ENCODE measurements at regions not wholly inside any gene's neighbourhood (a gene's known extent, or its start where the extent isn't known, plus 50 kb on each side); places are given as distances from the start of the nearest gene placed in this dataset.

DNA sequence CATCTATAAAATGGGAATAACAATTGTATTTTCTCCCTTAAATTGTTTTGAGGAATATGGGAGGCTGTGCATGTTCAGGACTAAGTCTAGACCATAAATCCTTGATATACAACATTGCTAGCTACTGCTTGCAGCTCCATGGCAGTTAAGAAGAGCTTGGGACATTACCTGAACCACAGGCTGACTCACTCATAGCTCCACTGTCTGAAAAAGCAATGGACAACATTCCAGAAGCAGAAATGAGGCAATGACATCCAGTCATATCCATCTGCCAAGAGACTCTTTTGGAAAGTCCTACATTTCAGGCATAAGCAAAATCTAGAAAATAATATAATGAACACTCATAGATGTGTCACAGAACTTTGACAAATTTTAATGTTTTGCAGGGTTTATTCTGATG, 167.3 kb upstream of the LEF1 start:
- Histone ChIP-seq H3K4me3 (ENCODE audit: low read length) (no peak overlapping the region), H2AFZ (ENCODE audit: low read depth, low read length) (no peak overlapping the region), H3K27me3 (ENCODE audit: insufficient read depth, low read length) (no peaks in the 10 kb centered on the region), H3K36me3 (ENCODE audit: insufficient read depth, low read length) (no peaks in the 10 kb centered on the region), H3K4me1 (ENCODE audit: insufficient read depth, low read length) (peaks cover 10% of the 10 kb centered on the region), H3K9me3 (ENCODE audit: low read length) (no peaks in the 10 kb centered on the region)

DNA sequence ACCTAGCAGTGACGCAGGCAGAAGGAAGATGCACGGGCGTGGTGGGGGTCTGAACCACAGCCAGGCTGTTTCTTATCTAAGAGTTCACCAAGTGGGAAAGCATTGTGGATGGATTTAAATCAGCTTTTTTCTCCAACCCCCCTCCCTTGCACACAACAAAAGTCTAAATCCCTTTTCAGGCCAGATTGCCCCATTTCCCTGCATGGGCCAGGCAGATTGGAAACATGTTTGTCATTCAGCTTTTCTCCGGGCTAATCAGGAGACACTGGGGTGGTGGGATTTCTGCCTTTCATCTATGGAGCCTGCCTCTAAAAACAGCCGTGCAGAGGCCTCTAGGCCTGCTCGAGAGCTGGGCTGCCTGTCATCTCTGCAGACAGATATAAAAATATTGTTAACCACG, 166.3 kb upstream of the LEF1 start:
- Histone ChIP-seq H3K9me3 (ENCODE audit: low read length) (no peaks in the 10 kb centered on the region), H3K27me3 (ENCODE audit: insufficient read depth, low read length) (no peaks in the 10 kb centered on the region), H3K4me1 (ENCODE audit: insufficient read depth, low read length) (peaks cover 10% of the 10 kb centered on the region), H3K36me3 (ENCODE audit: insufficient read depth, low read length) (no peaks in the 10 kb centered on the region), H2AFZ (ENCODE audit: low read depth, low read length) (no peak overlapping the region), H3K4me3 (ENCODE audit: low read length) (no peak overlapping the region)

DNA sequence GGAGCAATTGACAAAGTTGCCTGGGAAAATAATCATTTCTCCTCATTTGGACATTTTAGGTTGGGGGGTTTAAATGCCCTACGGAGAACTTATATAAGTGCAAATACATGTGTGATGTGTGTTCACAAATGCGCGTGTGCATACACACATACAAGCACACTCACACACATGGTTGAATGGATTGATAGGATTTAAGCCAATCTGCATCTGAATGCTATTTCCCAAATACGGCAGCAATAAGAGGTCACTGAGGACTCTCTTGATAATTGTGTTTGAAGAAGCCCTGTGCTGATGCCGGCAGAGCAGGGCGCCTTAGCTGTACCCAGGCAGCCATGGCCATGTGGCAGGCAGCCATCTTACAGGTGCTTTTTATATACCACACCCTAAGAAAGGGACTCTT, 165.3 kb upstream of the LEF1 start:
- H3K9me3 ChIP-seq (ENCODE audit: low read length) = no peaks in the 10 kb centered on the region
- H2AFZ ChIP-seq (ENCODE audit: low read depth, low read length) = no peak overlapping the region
- no peak overlapping the region for H3K4me3 ChIP-seq (ENCODE audit: low read length)
- no peaks in the 10 kb centered on the region for H3K27me3 ChIP-seq (ENCODE audit: insufficient read depth, low read length)
- peaks cover 10% of the 10 kb centered on the region for H3K4me1 ChIP-seq (ENCODE audit: insufficient read depth, low read length)
- H3K36me3 ChIP-seq (ENCODE audit: insufficient read depth, low read length) = no peaks in the 10 kb centered on the region

DNA sequence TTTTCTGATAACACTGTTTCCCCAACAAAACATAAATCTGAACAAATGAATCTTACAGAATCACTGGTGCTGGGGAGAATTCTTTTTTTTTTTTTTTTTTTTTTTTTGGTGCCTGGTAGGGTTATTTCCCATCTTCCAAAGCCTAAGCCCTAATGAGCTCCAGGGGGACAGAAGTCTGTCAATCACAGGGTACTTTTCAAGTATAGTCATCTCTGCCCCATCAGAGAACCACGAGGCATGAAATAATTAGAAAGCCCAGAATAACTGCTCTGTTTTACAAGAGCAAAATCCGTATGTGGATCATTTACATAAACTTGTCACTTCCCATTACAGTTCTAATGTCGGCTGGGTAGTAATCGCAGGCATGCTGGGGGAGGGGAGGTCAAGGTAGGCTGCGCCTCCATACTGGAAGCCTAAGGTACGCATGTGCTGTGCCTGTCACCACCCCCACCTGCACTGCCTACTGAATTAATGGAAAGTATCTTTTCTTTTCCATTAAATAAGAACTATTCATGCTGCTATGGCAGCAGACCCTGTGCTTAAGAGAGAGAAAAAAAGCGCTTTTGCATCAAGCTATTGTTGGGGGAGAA, 164.7 kb upstream of the LEF1 start:
- Histone ChIP-seq H3K4me3 (ENCODE audit: low read length) (no peak overlapping the region), H3K36me3 (ENCODE audit: insufficient read depth, low read length) (no peaks in the 10 kb centered on the region), H3K9me3 (ENCODE audit: low read length) (no peaks in the 10 kb centered on the region), H2AFZ (ENCODE audit: low read depth, low read length) (no peak overlapping the region), H3K27me3 (ENCODE audit: insufficient read depth, low read length) (no peaks in the 10 kb centered on the region), H3K4me1 (ENCODE audit: insufficient read depth, low read length) (peaks cover 10% of the 10 kb centered on the region)

DNA sequence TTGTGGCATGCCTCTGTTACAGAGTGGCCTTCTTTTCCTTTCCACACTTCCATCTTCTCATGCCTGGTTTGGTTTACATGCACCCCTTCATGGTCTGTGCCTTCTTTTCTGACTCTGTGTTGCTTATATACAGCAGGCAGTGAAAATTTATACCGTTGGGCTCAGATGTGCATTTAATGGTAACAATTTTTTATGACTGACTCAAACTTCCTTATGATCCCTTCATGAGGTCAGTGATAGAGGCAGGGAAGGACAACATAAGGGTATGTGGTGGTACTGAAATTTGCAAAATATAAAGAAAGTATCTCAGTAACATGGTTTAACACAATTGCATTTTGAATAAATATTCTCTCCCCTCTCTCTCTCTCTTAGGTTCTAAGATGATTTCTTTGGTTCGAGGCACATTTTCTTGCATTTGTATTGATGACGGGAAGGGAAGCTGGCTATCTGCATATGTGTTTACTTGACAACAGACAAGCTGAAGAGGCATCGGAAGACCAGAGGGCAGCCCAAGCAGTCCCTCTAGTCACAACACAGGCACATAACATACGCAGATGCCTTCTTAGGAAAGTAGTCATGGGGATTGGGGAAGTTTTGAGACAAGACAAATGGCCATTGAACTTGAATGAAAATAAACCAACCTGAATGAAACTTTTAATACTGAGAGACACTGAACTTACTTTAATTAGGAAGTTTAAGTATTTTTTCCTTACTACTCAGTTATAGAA, 163.3 kb upstream of the LEF1 start:
- Histone ChIP-seq H3K9me3 (ENCODE audit: low read length) (no peaks in the 10 kb centered on the region), H3K27me3 (ENCODE audit: insufficient read depth, low read length) (peaks cover 4% of the 10 kb centered on the region), H3K4me1 (ENCODE audit: insufficient read depth, low read length) (peaks cover 10% of the 10 kb centered on the region), H3K36me3 (ENCODE audit: insufficient read depth, low read length) (no peaks in the 10 kb centered on the region), H3K4me3 (ENCODE audit: low read length) (no peak overlapping the region), H2AFZ (ENCODE audit: low read depth, low read length) (no peak overlapping the region)

DNA sequence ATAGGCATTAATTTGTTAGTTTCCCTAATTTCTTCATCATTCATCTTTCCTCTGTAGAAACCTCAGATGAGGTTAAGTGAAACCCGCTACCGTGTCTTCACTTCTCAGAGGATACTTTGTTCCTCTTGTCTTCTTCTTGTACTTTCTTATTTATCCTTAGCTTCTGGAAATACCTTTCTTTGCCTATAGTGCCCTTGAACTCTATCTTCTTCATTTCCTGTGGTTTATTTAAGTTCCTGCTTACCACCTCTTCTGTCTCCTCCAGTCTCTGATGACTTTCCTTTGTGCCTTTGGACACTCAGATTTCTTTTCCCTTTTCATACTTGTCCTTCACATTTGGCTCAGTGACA, 159.6 kb upstream of the LEF1 start:
- Histone ChIP-seq H3K9me3 (ENCODE audit: low read length) (no peaks in the 10 kb centered on the region), H3K27me3 (ENCODE audit: insufficient read depth, low read length) (peaks cover 4% of the 10 kb centered on the region), H3K4me3 (ENCODE audit: low read length) (no peak overlapping the region), H2AFZ (ENCODE audit: low read depth, low read length) (no peak overlapping the region), H3K4me1 (ENCODE audit: insufficient read depth, low read length) (peaks cover under 1% of the 10 kb centered on the region), H3K36me3 (ENCODE audit: insufficient read depth, low read length) (no peaks in the 10 kb centered on the region)

DNA sequence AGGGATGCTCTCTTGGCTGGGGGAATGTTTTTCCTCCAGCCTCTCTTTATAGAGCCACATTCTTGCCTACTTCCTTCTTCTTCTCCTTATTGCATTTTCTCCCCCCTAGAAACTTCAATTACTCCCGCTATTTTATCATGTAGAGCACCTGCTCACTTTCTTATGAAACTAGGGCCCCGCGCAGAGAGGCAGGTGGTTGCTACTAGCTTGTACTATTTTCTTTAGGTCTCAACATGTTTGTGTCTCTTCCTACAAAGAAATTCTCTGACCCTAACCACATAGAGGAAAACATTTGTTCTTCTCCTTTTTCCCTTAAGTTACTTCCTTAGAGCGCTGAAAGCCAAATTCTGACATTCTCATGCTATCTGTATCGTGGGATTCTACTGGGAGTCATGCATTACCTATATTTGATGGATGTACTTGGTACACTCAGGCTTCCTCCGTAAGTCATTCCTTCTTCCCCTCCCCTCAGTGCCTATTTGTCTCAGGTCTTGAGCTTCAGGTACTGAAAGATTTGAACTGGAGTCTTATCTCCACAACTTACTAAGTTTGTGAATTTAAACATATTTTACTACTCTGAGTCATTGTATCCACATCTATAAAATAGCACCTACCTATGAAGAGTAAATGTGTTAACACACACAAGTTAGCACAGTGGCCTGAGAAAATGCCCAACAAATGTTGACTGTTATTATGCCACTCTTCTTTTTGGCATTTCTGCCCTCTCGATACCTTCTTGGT, 159.1 kb upstream of the LEF1 start:
- no peaks in the 10 kb centered on the region for H3K9me3 ChIP-seq (ENCODE audit: low read length)
- H2AFZ ChIP-seq (ENCODE audit: low read depth, low read length) = no peak overlapping the region
- H3K36me3 ChIP-seq (ENCODE audit: insufficient read depth, low read length) = no peaks in the 10 kb centered on the region
- peaks cover 4% of the 10 kb centered on the region for H3K27me3 ChIP-seq (ENCODE audit: insufficient read depth, low read length)
- no peaks in the 10 kb centered on the region for H3K4me1 ChIP-seq (ENCODE audit: insufficient read depth, low read length)
- H3K4me3 ChIP-seq (ENCODE audit: low read length) = no peak overlapping the region

DNA sequence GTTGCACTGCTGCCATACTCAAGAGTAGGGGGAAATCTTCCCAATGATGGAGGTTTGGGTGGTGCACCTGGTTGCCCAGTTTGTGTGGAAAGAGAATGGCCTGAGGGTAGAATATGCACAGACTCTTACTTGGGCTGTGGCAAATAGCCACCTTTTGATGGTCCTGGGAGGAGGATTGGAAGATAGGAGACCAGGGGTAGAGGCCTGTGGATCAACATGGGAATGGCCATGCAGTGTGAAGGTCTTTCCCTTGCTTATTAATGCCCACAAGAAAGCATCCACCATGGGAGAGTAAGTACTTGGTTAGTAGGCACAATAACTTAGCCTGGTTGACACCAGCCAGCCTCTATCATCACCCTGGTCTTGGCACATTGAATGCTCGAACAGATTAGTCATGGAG, 156.8 kb upstream of the LEF1 start:
- Histone ChIP-seq H3K4me1 (ENCODE audit: insufficient read depth, low read length) (no peaks in the 10 kb centered on the region), H2AFZ (ENCODE audit: low read depth, low read length) (no peak overlapping the region), H3K36me3 (ENCODE audit: insufficient read depth, low read length) (no peaks in the 10 kb centered on the region), H3K9me3 (ENCODE audit: low read length) (no peaks in the 10 kb centered on the region), H3K4me3 (ENCODE audit: low read length) (no peak overlapping the region), H3K27me3 (ENCODE audit: insufficient read depth, low read length) (peaks cover 4% of the 10 kb centered on the region)

DNA sequence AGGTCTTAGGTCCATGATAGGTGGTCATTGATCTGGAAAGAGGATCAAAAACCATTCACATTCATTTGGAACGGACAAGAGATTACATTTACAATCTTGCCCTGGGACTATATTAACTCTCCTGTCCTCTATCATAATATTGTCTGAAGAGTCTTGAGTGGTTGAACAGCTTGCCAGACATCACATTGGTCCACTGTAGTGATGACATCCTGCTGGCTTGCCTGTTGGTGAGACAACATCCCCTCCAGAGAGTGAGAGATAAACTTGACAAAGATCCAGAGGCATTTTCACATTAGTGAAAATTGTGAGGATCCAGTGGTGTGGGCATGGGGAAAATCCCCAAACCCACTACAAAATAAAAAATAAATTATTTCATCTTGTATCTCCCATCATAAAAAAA, 155.7 kb upstream of the LEF1 start:
- Histone ChIP-seq H2AFZ (ENCODE audit: low read depth, low read length) (no peak overlapping the region), H3K36me3 (ENCODE audit: insufficient read depth, low read length) (no peaks in the 10 kb centered on the region), H3K27me3 (ENCODE audit: insufficient read depth, low read length) (peaks cover 4% of the 10 kb centered on the region), H3K9me3 (ENCODE audit: low read length) (no peaks in the 10 kb centered on the region), H3K4me3 (ENCODE audit: low read length) (no peak overlapping the region), H3K4me1 (ENCODE audit: insufficient read depth, low read length) (no peaks in the 10 kb centered on the region)

DNA sequence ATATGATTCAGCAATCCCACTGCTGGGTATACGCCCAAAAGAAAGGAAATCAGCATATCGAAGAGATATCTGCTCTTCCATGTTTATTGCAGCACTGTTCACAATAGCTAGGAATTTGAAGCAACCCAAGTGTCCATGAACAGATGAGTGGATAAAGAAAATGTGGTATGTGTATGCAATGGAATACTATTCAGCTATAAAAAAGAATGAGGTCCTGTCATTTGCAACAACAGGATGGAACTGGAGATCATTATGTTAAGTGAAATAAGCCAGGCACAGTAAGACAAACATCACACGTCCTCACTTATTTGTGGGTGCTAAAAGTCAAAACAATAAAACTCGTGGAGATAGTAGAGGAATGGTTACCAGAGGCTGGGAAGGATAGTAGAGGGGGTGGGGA, 153.8 kb upstream of the LEF1 start:
- Histone ChIP-seq H2AFZ (ENCODE audit: low read depth, low read length) (no peak overlapping the region), H3K36me3 (ENCODE audit: insufficient read depth, low read length) (no peaks in the 10 kb centered on the region), H3K4me1 (ENCODE audit: insufficient read depth, low read length) (no peaks in the 10 kb centered on the region), H3K9me3 (ENCODE audit: low read length) (no peaks in the 10 kb centered on the region), H3K27me3 (ENCODE audit: insufficient read depth, low read length) (peaks cover 1% of the 10 kb centered on the region), H3K4me3 (ENCODE audit: low read length) (no peak overlapping the region)

DNA sequence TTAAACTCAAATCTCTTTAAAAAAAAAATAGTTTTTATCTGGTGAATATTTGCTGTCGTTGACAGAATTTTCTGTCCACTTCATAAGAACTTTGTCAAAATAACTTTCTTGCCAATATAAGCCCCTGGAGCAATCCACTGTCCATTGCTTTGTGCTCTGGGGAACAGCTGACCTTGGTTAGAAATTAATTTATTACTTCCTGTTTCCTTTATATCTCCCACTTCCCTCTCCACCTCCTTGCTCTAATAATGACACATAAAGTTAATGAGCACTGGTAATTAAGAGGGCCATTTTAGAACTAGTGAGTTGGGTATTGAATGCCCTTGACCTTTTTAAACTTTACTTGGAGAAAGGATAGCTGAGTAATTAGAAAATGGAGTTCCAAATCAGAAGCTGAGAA, 151.3 kb upstream of the LEF1 start:
- no peaks in the 10 kb centered on the region for H3K9me3 ChIP-seq (ENCODE audit: low read length)

DNA sequence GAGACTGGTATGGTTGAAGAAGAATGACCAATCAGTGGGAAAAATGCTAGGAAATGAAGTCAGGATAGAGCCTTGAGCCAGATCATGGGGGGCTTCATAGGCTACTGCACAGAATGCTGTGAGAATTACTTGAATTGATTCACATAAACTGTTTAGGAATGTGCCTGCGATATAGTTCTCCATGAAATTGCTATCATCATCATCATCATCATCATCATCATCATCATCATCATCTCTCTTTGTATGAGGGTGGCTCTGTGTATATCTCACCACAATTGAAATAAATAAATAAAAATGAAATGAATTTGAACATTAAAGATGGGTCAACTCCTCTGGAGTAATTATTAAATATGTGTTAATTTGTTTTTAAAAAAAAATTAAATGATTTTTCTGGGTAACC, 148.6 kb upstream of the LEF1 start:
- no peaks in the 10 kb centered on the region for H3K9me3 ChIP-seq (ENCODE audit: low read length)
- no peaks in the 10 kb centered on the region for H3K36me3 ChIP-seq (ENCODE audit: insufficient read depth, low read length)
- H3K4me1 ChIP-seq (ENCODE audit: insufficient read depth, low read length) = no peaks in the 10 kb centered on the region
- H3K4me3 ChIP-seq (ENCODE audit: low read length) = no peak overlapping the region
- H2AFZ ChIP-seq (ENCODE audit: low read depth, low read length) = no peak overlapping the region
- no peaks in the 10 kb centered on the region for H3K27me3 ChIP-seq (ENCODE audit: insufficient read depth, low read length)

More for the DNA sequence above, 151.3 kb upstream of the LEF1 start:
- Histone ChIP-seq H3K36me3 (ENCODE audit: insufficient read depth, low read length) (no peaks in the 10 kb centered on the region), H3K27me3 (ENCODE audit: insufficient read depth, low read length) (no peaks in the 10 kb centered on the region), H3K4me3 (ENCODE audit: low read length) (no peak overlapping the region), H3K4me1 (ENCODE audit: insufficient read depth, low read length) (no peaks in the 10 kb centered on the region), H2AFZ (ENCODE audit: low read depth, low read length) (no peak overlapping the region)

DNA sequence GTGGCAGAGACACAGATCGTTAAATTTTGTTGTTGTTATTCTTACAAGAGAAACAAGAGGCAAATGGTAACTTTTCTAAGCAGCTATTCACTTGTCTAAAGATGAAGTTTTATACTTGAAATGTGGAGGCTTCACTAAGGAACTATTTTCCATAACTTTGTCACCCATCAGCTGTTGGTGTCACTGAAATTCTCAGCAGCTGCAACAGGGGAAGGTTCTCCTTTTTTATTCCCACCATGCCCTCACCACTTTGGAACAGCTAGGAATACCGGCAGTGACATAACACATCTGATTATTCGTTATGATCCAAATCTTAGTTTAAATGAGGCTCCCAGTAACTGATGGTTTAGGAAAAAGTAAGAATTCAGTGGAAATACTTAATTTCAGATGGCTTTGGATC, 147.0 kb upstream of the LEF1 start:
- H3K36me3 ChIP-seq (ENCODE audit: insufficient read depth, low read length) = no peaks in the 10 kb centered on the region
- H3K9me3 ChIP-seq (ENCODE audit: low read length) = no peaks in the 10 kb centered on the region
- no peak overlapping the region for H3K4me3 ChIP-seq (ENCODE audit: low read length)
- H3K4me1 ChIP-seq (ENCODE audit: insufficient read depth, low read length) = no peaks in the 10 kb centered on the region
- H3K27me3 ChIP-seq (ENCODE audit: insufficient read depth, low read length) = no peaks in the 10 kb centered on the region
- no peak overlapping the region for H2AFZ ChIP-seq (ENCODE audit: low read depth, low read length)
